HEK293 (cell line): ENCODE measurements at regions not wholly inside any gene's neighbourhood (a gene's known extent, or its start where the extent isn't known, plus 50 kb on each side); places are given as distances from the start of the nearest gene placed in this dataset.

ENCODE experiments used
- CTCF ChIA-PET: fragments of 350-600 bp; formaldehyde crosslinking; extraction: SDS; loops from one replicate; lab custom pipeline; 2021; ENCODE audit warnings: antibody characterized with exemption; lab: Yijun Ruan, JAX
- POLR2A ChIA-PET: fragments of 300-600 bp; formaldehyde crosslinking; extraction: SDS; loops from one replicate; lab custom pipeline; 2020; ENCODE audit warnings: antibody characterized with exemption, inconsistent platforms; lab: Yijun Ruan, JAX
- H3K27ac ChIP-seq: fragments of 200-500 bp; sonication (Bioruptor generic); 2 replicates; pipeline ENCODE4 v1.5.1; 2014; ENCODE audit warnings: low read depth, low read length, control low read depth, inconsistent platforms; ENCODE audit errors: extremely low read depth
- H3K36me3 ChIP-seq, 2 experiments: fragments of 200-500 bp in 1 of 2; sonication (Bioruptor generic) in 1 of 2; 1 replicate in 1 of 2; 2 replicates in 1 of 2; pipeline ENCODE4 v1.5.1; 2014 to 2017; ENCODE audit warnings: inconsistent platforms in 2 of 2, low read length in 2 of 2; ENCODE audit not compliant: control insufficient read depth in 2 of 2, insufficient read depth in 1 of 2
- H3K4me1 ChIP-seq: fragments of 200-500 bp; sonication (Bioruptor generic); 2 replicates; pipeline ENCODE4 v1.5.1; 2014; ENCODE audit warnings: mild to moderate bottlenecking, low read length, inconsistent platforms; ENCODE audit not compliant: control insufficient read depth, insufficient read depth
- H3K4me3 ChIP-seq: 2 replicates; pipeline ENCODE4 v1.5.1; 2011; ENCODE audit warnings: low read depth, mild to moderate bottlenecking, control low read depth, low read length, moderate library complexity
- H3K9me3 ChIP-seq: fragments of 200-500 bp; sonication (Bioruptor generic); 2 replicates; pipeline ENCODE4 v1.5.1; 2014; ENCODE audit warnings: low read depth, low read length, inconsistent platforms; ENCODE audit not compliant: control insufficient read depth, insufficient read depth
- BCL11A ChIP-seq: fragments of 450-650 bp; formaldehyde crosslinking; IDR thresholded peaks from 2 replicates; pipeline ENCODE4 v1.5.1; 2016; ENCODE audit warnings: low read depth, missing biosample characterization, missing genetic modification characterization
- BCL11B ChIP-seq: fragments of 450-650 bp; formaldehyde crosslinking; IDR thresholded peaks from 2 replicates; pipeline ENCODE4 v1.5.1; 2016; ENCODE audit warnings: low read depth, missing biosample characterization, missing genetic modification characterization
- BCL6B ChIP-seq: fragments of 450-650 bp; formaldehyde crosslinking; IDR thresholded peaks from 2 replicates; pipeline ENCODE4 v1.5.1; 2017; ENCODE audit warnings: missing biosample characterization, missing genetic modification characterization
- FEZF1 ChIP-seq: fragments of 450-650 bp; formaldehyde crosslinking; IDR thresholded peaks from 2 replicates; pipeline ENCODE4 v1.5.1; 2016; ENCODE audit warnings: missing biosample characterization, missing genetic modification characterization
- KLF8 ChIP-seq: fragments of 450-650 bp; formaldehyde crosslinking; IDR thresholded peaks from 2 replicates; pipeline ENCODE4 v1.5.1; 2016; ENCODE audit warnings: missing biosample characterization, missing genetic modification characterization
- KLF9 ChIP-seq: fragments of 450-650 bp; formaldehyde crosslinking; IDR thresholded peaks from 2 replicates; pipeline ENCODE4 v1.5.1; 2016; ENCODE audit warnings: missing biosample characterization, missing genetic modification characterization, low read depth
- ZNF169 ChIP-seq: fragments of 450-650 bp; formaldehyde crosslinking; IDR thresholded peaks from 2 replicates; pipeline ENCODE4 v1.5.1; 2016; ENCODE audit warnings: missing biosample characterization, missing genetic modification characterization
- ZNF2 ChIP-seq: fragments of 450-650 bp; formaldehyde crosslinking; IDR thresholded peaks from 2 replicates; pipeline ENCODE4 v1.5.1; 2016; ENCODE audit warnings: missing biosample characterization, missing genetic modification characterization
- ZNF202 ChIP-seq: fragments of 450-650 bp; formaldehyde crosslinking; IDR thresholded peaks from 2 replicates; pipeline ENCODE4 v1.5.1; 2016; ENCODE audit warnings: missing biosample characterization, missing genetic modification characterization, borderline replicate concordance
- ZNF266 ChIP-seq: fragments of 450-650 bp; formaldehyde crosslinking; IDR thresholded peaks from 2 replicates; pipeline ENCODE4 v1.5.1; 2016; ENCODE audit warnings: missing biosample characterization, missing genetic modification characterization, low read depth
- ZNF449 ChIP-seq: fragments of 450-650 bp; formaldehyde crosslinking; IDR thresholded peaks from 2 replicates; pipeline ENCODE4 v1.5.1; 2017; ENCODE audit warnings: missing biosample characterization, mild to moderate bottlenecking, missing genetic modification characterization, moderate library complexity
- ZNF488 ChIP-seq: fragments of 450-650 bp; formaldehyde crosslinking; IDR thresholded peaks from 2 replicates; pipeline ENCODE4 v1.5.1; 2016; ENCODE audit warnings: missing biosample characterization, missing genetic modification characterization
- ZNF544 ChIP-seq: fragments of 450-650 bp; formaldehyde crosslinking; IDR thresholded peaks from 2 replicates; pipeline ENCODE4 v1.5.0; 2017; ENCODE audit warnings: missing biosample characterization, missing genetic modification characterization
- ZNF549 ChIP-seq: fragments of 450-650 bp; IDR thresholded peaks from 2 replicates; pipeline ENCODE4 v1.5.1; 2018; ENCODE audit warnings: missing biosample characterization, missing genetic modification characterization, mild to moderate bottlenecking, inconsistent platforms, moderate library complexity
- ZNF600 ChIP-seq: fragments of 450-650 bp; formaldehyde crosslinking; IDR thresholded peaks from 2 replicates; pipeline ENCODE4 v1.5.1; 2016; ENCODE audit warnings: missing biosample characterization, missing genetic modification characterization
- ZNF677 ChIP-seq: fragments of 450-650 bp; IDR thresholded peaks from 2 replicates; pipeline ENCODE4 v1.5.0; 2018; ENCODE audit warnings: missing biosample characterization, mild to moderate bottlenecking, missing genetic modification characterization, moderate library complexity
- ZNF747 ChIP-seq: fragments of 450-650 bp; formaldehyde crosslinking; IDR thresholded peaks from 2 replicates; pipeline ENCODE4 v1.5.1; 2016; ENCODE audit warnings: missing biosample characterization, missing genetic modification characterization
- ZNF76 ChIP-seq: fragments of 450-650 bp; formaldehyde crosslinking; IDR thresholded peaks from 2 replicates; pipeline ENCODE4; 2016; ENCODE audit warnings: low read depth, missing biosample characterization, missing genetic modification characterization, borderline replicate concordance
- ZNF768 ChIP-seq: fragments of 450-650 bp; formaldehyde crosslinking; IDR thresholded peaks from 2 replicates; pipeline ENCODE4 v1.5.1; 2018; ENCODE audit warnings: missing biosample characterization, mild to moderate bottlenecking, missing genetic modification characterization
- ZNF776 ChIP-seq: fragments of 450-650 bp; formaldehyde crosslinking; IDR thresholded peaks from 2 replicates; pipeline ENCODE4 v1.5.0; 2017; ENCODE audit warnings: missing biosample characterization, missing genetic modification characterization, borderline replicate concordance
- ZNF792 ChIP-seq: fragments of 450-650 bp; formaldehyde crosslinking; IDR thresholded peaks from 2 replicates; pipeline ENCODE4 v1.5.1; 2016; ENCODE audit warnings: missing biosample characterization, missing genetic modification characterization

DNA sequence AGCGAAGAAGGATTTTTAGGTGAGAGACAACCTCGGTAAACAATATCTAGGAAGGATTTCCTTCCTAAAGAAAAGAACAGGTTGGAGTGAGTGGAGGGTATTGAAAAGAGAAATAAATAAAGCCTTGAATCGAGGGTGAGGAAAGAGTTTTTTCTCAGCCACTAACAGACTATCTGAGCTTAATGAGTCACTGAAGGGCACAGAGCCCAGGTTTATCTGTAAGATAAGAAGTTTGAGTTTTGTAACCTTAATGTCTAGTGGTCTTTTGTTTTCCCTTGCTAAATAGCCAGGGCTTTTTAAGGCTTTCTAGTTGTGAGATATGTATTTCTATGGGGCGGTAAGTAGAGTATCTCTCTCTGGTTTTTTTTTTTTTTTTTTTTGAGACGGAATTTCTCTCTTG lies 394.5 kb upstream of the KIRREL3 start:
- no peak overlapping the region for H3K27ac ChIP-seq
- no peaks in the 10 kb centered on the region for H3K4me1 ChIP-seq
- ChIA-PET CTCF (no interaction called here), POLR2A (no interaction called here)
- no peak overlapping the region for H3K4me3 ChIP-seq
- no peaks in the 10 kb centered on the region for H3K36me3 ChIP-seq
- TF ChIP-seq ZNF449 (tag by site-specific recombination) (no peak), ZNF768 (no peak), KLF9 (no peak), ZNF202 (tag by site-specific recombination) (no peak), BCL6B (tag by site-specific recombination) (no peak), BCL11A (tag by site-specific recombination) (no peak), ZNF792 (no peak)
- no peaks in the 10 kb centered on the region for H3K9me3 ChIP-seq

GRCh38 chr11:127393460-127393997 lies 393.0 kb upstream of the KIRREL3 start:
- Histone ChIP-seq H3K4me3 (no peak overlapping the region), H3K27ac (no peak overlapping the region), H3K4me1 (no peaks in the 10 kb centered on the region), H3K9me3 (no peaks in the 10 kb centered on the region), H3K36me3 (no peaks in the 10 kb centered on the region)
- CTCF ChIA-PET, result no interaction called here
- POLR2A ChIA-PET, result no interaction called here
- TF ChIP-seq ZNF76 (tag by site-specific recombination), result no peak
- TF ChIP-seq ZNF747 (tag by site-specific recombination), result no peak
- TF ChIP-seq ZNF169 (tag by site-specific recombination), result no peak
- TF ChIP-seq ZNF544 (tag by site-specific recombination), result no peak
- TF ChIP-seq ZNF449 (tag by site-specific recombination), result no peak
- TF ChIP-seq ZNF677, result no peak
- no peak for TF ChIP-seq KLF9
- no peak for TF ChIP-seq BCL11B (tag by site-specific recombination)
- TF ChIP-seq ZNF266 (tag by site-specific recombination), result no peak
- TF ChIP-seq ZNF488, result no peak
- TF ChIP-seq FEZF1 (tag by site-specific recombination), result no peak

- H3K36me3 ChIP-seq, result no peaks in the 10 kb centered on the region
- no peaks in the 10 kb centered on the region for H3K4me1 ChIP-seq
- TF ChIP-seq ZNF549 (tag by site-specific recombination) (no peak), ZNF600 (tag by site-specific recombination) (no peak), KLF8 (tag by site-specific recombination) (no peak), ZNF2 (tag by site-specific recombination) (no peak), ZNF776 (tag by site-specific recombination) (no peak), ZNF488 (no peak), BCL11B (tag by site-specific recombination) (no peak)
- no peak overlapping the region for H3K27ac ChIP-seq
- H3K9me3 ChIP-seq, result no peaks in the 10 kb centered on the region
- ChIA-PET POLR2A (no interaction called here), CTCF (no interaction called here)
- no peak overlapping the region for H3K4me3 ChIP-seq
These were observed 392.0 kb upstream of the KIRREL3 start for GRCh38 chr11:127392575-127392974.
